ENCODE measurements at regions not wholly inside any gene's neighbourhood (a gene's known extent, or its start where the extent isn't known, plus 50 kb on each side); places are given as distances from the start of the nearest gene placed in this dataset.

DNA sequence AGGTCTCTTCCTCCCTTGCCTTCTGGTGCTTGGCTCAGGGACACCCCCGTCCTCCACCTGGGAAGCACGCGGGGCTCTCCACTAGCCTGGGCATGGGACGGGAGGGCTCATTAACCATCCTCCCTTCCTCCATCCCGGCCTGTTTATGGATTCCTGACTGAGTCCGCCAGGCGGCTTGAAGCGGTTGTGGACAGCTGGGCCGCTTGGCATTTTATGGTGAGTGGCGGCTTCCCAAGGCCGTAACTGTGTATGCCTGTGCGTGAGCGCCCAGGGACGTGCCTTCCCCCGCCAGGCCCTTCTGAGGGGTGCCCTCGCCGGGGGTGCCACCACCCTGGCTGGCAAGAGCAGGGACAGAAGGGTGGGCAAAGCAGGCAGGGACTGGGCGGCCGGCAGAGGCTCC lies 202.8 kb downstream of the URI1 start:
- TF ChIP-seq, protein P1, sequence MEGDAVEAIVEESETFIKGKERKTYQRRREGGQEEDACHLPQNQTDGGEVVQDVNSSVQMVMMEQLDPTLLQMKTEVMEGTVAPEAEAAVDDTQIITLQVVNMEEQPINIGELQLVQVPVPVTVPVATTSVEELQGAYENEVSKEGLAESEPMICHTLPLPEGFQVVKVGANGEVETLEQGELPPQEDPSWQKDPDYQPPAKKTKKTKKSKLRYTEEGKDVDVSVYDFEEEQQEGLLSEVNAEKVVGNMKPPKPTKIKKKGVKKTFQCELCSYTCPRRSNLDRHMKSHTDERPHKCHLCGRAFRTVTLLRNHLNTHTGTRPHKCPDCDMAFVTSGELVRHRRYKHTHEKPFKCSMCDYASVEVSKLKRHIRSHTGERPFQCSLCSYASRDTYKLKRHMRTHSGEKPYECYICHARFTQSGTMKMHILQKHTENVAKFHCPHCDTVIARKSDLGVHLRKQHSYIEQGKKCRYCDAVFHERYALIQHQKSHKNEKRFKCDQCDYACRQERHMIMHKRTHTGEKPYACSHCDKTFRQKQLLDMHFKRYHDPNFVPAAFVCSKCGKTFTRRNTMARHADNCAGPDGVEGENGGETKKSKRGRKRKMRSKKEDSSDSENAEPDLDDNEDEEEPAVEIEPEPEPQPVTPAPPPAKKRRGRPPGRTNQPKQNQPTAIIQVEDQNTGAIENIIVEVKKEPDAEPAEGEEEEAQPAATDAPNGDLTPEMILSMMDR (IDR thresholded peaks at IDR 0.05) = no peak
- TF ChIP-seq POLR2A (IDR thresholded peaks at IDR 0.05) = no peak
